ENCODE measurements at regions not wholly inside any gene's neighbourhood (a gene's known extent, or its start where the extent isn't known, plus 50 kb on each side); places are given as distances from the start of the nearest gene placed in this dataset.

GRCh38 chr4:140809676-140810075, 53.5 kb upstream of the TBC1D9 start:
- ATAC-seq, result no peak
- H3K4me1 Mint-ChIP-seq, result no peaks in the 10 kb centered on the region

GRCh38 chr4:140808256-140808655, 52.1 kb upstream of the TBC1D9 start:
- peaks cover 6% of the 10 kb centered on the region for H3K27me3 Mint-ChIP-seq
- H3K36me3 Mint-ChIP-seq (ENCODE audit: low read depth), result peaks cover 3% of the 10 kb centered on the region
- no peak for ATAC-seq
- H3K4me3 Mint-ChIP-seq, result no peak overlapping the region
- H3K27ac Mint-ChIP-seq, result no peak overlapping the region
- no peaks in the 10 kb centered on the region for H3K4me1 Mint-ChIP-seq
- no peaks in the 10 kb centered on the region for H3K9me3 ChIP-seq (ENCODE audit: control insufficient read depth, low read length, poor library complexity, severe bottlenecking)
- DNase-seq, result no peak

More at GRCh38 chr4:140809676-140810075, 53.5 kb upstream of the TBC1D9 start:
- Mint-ChIP-seq H3K36me3 (ENCODE audit: low read depth) (peaks cover 3% of the 10 kb centered on the region), H3K4me3 (no peak overlapping the region), H3K27me3 (peaks cover 13% of the 10 kb centered on the region), H3K27ac (no peak overlapping the region)
- no peak for DNase-seq
- H3K9me3 ChIP-seq (ENCODE audit: control insufficient read depth, low read length, poor library complexity, severe bottlenecking), result no peaks in the 10 kb centered on the region

- H3K4me3 Mint-ChIP-seq, result no peak overlapping the region
- peak; percentile 42 for ATAC-seq
These were observed 51.5 kb upstream of the TBC1D9 start for GRCh38 chr4:140807491-140808252.

GRCh38 chr4:140806163-140806562, 50.0 kb upstream of the TBC1D9 start:
- no peak overlapping the region for H3K27ac Mint-ChIP-seq
- no peak overlapping the region for H3K4me3 Mint-ChIP-seq
- H3K36me3 Mint-ChIP-seq (ENCODE audit: low read depth), result peaks cover 3% of the 10 kb centered on the region
- DNase-seq, result no peak
- no peak for ATAC-seq
- H3K27me3 Mint-ChIP-seq, result peaks cover 11% of the 10 kb centered on the region
- H3K9me3 ChIP-seq (ENCODE audit: control insufficient read depth, low read length, poor library complexity, severe bottlenecking), result no peaks in the 10 kb centered on the region
- H3K4me1 Mint-ChIP-seq, result no peaks in the 10 kb centered on the region

More at GRCh38 chr4:140807491-140808252, 51.5 kb upstream of the TBC1D9 start:
- peaks cover 8% of the 10 kb centered on the region for H3K27me3 Mint-ChIP-seq
- no peaks in the 10 kb centered on the region for H3K9me3 ChIP-seq (ENCODE audit: control insufficient read depth, low read length, poor library complexity, severe bottlenecking)
- no peaks in the 10 kb centered on the region for H3K4me1 Mint-ChIP-seq
- H3K36me3 Mint-ChIP-seq (ENCODE audit: low read depth), result peaks cover 3% of the 10 kb centered on the region
- no peak overlapping the region for H3K27ac Mint-ChIP-seq
- no peak for DNase-seq

All from T-helper 17 cell (primary cell).